NCI-H526 treated with DMSO at 0.1 percent for 48 hours (cell line): ENCODE measurements at regions not wholly inside any gene's neighbourhood (a gene's known extent, or its start where the extent isn't known, plus 50 kb on each side); places are given as distances from the start of the nearest gene placed in this dataset.

Experiments
- DNase-seq: peaks from one replicate; lab custom pipeline; 2025; lab: John Stamatoyannopoulos, UW

GRCh38 chr6:21426841-21427490, 166.6 kb upstream of the SOX4 start:
- DNase-seq: no peak

DNA sequence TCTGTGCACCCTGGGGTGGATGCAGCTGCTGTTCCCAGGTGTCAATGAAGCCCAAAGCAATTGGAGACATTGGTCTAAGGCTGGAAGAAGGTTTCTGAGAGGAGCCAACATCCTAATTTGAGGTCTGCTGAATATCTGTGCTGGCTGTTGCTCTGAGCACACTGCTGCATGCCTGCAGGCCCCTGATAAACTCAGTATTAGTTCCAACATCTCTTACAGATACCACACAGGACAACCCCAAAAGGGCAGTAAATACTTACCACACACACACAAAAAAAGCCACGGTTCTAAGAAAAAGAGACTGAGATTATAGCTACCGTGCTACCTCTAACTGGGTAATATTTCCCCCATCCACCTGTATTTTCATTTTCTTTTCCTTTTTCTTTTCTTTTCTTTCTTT, 164.3 kb upstream of the SOX4 start:
- no peak for DNase-seq

DNA sequence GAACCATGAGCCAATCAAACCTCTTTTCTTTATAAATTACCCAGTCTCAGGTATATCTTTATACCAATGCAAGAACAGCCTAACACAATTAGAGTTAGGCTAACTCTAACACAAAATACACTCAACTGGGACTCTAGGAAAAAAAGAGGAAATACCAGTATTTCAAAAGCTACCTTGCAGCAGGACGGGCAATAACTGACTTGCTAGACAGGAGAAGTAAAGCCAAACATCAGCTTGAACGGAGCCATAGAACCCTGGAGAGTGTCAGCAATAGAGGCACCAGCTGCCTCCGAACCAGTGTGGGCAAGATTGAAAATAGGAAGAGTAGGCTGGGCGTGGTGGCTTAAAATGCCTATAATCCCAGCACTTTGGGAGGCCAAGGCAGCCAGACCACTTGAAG, 162.0 kb upstream of the SOX4 start:
- DNase-seq: no peak

- DNase-seq: no peak
Observed at GRCh38 chr6:21436625-21437024, 156.9 kb upstream of the SOX4 start.

DNA sequence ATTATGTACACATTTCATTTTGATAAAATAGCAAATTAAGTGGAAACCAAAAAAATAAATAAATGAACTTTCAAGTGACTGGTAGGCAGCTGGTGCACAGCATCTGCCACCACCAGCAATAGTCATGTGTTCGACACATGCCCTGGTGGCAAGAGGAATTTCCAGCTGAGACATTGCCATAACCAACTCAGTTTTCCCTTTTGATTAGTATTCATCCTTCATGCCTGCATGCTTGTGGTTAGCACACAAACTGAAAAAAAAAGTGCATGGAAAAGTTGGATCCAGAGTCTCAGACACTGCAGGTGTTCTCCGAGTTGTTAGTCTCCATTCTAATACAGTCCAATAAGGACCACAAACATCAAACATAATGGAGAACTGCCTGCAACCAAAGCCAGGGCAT, 156.0 kb upstream of the SOX4 start:
- DNase-seq: no peak

DNA sequence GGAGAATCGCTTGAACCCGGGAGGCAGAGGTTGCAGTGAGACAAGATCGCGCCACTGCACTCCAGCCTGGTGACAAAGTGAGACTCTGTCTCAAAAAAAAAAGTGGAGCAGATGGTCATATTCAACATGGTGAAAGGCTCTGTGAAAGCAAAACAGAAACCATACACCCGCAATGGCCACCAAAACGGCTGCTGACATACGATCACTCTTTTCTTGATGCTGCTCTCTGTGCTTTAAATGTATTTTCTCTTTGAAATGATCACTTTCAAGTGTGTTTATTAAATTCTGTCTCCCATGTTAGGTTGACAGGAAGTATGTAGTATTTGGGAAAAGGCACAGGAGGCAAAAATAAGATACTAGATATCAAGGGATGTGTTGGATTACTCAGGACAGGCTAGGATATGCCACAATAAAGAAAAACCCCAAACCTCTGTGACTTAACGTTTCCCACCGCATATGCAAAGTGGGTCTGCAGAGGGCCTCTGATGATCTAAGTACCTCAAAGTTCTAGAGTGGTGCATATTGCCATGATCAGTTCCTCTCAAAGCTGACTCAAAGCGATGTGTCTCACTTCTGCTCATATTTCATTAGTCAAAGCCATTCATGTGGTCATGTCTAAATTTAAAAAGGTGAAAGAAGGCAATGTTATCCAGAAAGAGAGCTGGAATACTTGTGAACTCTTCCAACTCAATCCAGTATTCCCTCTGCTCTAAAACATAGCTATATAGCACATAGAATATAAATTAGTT, 155.1 kb upstream of the SOX4 start:
- DNase-seq: no peak

DNA sequence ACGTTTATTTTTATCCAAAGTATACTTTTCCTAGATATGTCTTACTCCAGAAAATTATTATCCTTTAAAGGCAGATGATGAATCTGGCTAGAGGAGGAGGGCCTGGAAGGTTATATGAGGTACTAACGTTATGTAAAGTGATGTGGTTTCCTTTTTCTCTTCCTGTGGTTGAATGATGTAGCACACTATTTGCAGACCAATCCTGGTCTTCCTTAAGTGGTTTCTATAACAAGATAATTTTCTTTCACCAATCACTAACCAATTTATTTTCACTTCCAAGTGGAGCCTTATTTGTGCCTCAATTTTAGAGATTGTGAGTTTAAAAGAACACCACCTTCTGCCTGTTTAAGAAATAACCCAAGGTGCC, 154.6 kb upstream of the SOX4 start:
- DNase-seq: peak; percentile 9

- no peak for DNase-seq
Observed at GRCh38 chr6:21441386-21441785, 152.2 kb upstream of the SOX4 start.

GRCh38 chr6:21442874-21443273, 150.7 kb upstream of the SOX4 start:
- no peak for DNase-seq

DNA sequence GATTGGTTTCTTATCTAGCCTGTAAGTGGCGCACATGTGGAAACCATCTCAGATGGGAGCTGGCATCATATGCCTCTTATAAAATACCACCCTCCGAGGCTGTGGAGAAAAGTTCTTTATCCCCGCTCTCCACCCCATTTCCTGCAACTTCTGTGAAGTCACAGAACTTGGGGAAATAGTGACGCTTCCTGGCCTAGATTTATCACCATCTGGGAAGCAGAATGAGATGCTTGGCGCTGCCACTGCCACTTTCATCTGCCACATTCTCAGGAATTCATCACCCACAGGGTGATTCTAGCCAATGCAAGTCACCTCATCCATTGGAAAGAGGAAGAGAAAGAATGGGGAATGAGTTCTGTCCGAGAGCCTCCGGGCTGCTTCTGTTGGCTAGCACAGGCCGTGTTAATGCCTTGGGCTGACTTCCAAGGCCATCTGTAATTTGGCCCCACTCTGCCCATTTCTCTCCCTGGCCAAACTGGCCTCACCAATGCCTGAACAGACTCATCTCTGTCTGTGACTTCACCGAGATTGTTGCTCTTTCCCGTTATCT, 148.8 kb upstream of the SOX4 start:
- DNase-seq: no peak

DNA sequence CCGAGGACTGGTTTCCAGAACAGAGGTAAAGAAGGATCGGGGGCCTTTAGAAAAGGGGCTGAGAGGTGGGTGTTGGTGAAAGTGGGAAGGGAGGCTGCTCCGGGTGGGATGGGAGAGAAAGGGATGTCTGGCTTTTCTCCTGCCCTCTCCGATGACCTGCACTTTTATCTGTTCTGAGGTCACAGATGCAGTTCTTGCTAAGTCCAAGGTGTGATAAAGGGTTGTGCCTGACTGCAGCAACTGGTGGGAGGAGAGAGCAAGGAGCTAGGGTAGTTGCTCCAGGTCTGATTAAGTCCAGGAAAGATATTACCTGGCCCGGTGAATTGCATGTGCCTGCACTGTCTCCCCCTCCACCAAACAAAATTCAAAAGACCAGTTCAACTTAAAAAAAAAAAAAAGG, 145.6 kb upstream of the SOX4 start:
- DNase-seq: no peak

GRCh38 chr6:21448485-21449109, 145.0 kb upstream of the SOX4 start:
- no peak for DNase-seq

- DNase-seq: no peak
Observed at GRCh38 chr6:21450149-21450548, 143.4 kb upstream of the SOX4 start.

GRCh38 chr6:21450628-21451027, 142.9 kb upstream of the SOX4 start:
- DNase-seq: no peak

- DNase-seq: no peak
Observed at GRCh38 chr6:21451546-21452013, 142.0 kb upstream of the SOX4 start.

GRCh38 chr6:21454262-21454661, 139.3 kb upstream of the SOX4 start:
- no peak for DNase-seq

DNA sequence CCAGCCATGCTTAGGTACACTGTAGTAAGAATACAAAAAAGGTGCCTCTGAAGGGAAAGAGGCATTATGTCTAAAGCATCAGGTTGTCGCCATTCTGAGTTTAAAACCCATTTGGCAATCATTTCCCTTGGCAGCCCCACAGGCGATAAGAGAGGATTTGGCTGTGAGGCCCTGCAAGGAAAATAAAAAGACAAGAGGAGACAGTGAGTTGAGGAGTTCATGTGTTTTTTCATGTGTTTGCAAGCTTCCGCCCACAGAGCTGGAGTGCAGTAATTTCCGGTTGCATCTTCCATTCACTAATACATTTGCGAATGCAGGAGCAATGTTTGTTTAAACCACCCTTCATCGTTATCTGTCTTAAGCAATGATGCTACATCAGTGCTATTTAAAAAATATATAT, 138.5 kb upstream of the SOX4 start:
- no peak for DNase-seq

- no peak for DNase-seq
Observed at GRCh38 chr6:21457647-21458046, 135.9 kb upstream of the SOX4 start.

DNA sequence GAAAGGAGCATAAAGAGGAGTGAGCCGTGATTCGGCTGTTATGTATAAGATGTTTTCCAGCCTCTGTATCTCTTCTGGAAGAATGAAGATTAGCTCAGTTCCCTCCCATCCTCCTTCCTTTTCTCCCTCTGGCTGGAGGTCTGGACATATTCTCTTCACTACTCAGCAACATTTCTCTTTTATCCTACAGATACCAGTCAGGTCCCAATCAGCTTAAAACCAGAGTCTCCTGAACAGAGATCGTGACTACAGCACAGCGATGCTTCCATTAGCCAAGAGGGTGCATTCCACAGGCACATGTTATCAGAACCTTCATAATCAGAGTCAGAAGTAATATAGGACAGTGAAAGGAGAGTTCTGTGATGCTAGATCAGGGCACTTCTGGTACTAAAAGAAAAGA, 133.9 kb upstream of the SOX4 start:
- no peak for DNase-seq

GRCh38 chr6:21461844-21462518, 131.6 kb upstream of the SOX4 start:
- DNase-seq: no peak

DNA sequence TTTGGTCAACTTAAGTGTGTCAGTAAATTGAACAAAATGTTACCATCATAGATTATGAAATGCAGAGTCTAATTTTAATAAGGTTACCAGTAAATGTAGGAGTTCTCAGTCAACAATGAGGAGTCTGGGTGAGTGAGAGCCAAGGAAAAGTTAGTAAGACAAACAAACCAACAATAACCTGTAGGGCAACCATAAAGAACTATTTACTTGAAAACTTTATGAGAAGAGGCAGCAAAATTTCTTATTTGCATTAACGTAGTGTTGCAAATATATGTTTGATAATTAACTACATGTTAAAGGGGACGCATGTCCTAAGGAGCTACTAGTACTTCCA, 131.1 kb upstream of the SOX4 start:
- DNase-seq: no peak

DNA sequence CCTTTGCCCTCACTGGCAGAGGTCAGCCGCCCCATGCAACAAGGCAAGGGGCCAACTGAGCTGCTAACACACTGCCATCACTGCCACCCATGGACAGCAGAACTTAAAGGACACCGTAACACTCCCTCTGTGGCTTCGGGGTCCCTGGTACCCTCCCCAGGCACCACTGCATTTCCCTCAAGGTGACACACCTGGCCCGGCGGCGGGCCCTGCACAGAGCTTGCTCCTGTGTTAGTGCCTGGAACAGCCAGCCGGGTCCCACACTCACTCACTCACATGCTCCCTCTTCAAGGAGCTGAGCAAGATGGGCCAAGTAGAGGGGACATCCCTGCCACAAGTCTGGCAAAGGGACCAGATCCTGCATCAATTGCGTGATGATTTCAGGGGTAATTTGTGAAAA, 126.5 kb upstream of the SOX4 start:
- no peak for DNase-seq

DNA sequence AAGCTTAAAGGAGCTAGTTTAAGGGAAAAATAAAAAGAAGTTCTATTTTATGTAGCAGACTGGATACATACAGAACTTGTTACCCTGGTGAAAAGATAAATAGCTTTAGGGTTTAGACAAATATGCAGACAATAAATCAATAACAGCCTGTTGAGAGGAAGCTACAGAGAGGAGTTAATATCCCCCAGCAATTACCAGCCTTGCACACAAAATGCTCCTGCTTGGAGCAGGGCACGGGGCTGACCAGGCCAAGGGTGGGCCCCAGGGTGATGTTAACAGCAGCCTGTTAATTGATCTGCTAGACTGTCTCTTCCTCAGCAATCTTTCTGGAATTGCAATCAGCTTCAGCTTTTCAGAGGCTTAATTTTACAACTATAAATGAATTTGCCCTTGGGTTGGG, 125.1 kb upstream of the SOX4 start:
- DNase-seq: no peak
